ENCODE measurements at regions not wholly inside any gene's neighbourhood (a gene's known extent, or its start where the extent isn't known, plus 50 kb on each side); places are given as distances from the start of the nearest gene placed in this dataset.

DNA sequence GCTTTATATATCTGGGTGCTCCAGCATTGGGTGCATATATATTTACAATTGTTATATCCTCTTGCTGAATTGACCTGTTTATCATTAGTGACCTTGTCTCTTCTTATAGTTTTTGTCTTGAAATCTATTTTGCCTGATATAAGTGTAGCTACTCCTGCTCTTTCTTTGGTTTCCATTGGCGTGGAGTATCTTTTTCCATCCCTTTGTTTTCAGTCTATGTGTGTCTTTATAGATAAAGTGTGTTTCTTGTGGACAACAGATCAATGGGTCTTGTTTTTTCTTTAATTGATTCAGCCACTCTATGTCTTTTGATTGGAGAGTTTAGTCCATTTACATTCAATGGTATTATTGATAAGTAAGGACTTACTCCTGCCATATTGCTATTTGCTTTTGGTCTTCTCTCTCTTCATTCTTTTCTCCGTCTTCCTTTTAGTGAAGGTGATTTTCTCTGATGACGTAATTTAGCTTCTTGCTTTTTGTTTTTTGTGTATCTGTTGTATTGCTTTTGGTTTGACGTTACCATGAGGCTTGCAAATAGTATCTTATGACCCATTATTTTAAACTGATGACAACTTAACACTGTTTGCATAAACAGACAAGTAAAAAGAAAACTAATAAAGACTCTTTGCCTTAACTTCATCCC lies 347.6 kb downstream of the TMEM121 start:
- TF ChIP-seq NANOG (IDR thresholded peaks at IDR 0.05; ENCODE audit: borderline replicate concordance) (no peak), ZNF331 (CRISPR knock-in tag; IDR thresholded peaks at IDR 0.05; ENCODE audit: low read depth) (no peak), CTCF (conservative IDR thresholded peaks at IDR 0.05; ENCODE audit: low read depth in 2 of 2) (no peak), POLR2AphosphoS5 (IDR thresholded peaks at IDR 0.05; ENCODE audit: low read depth) (no peak), ETS1 (IDR thresholded peaks at IDR 0.05) (no peak), EZH2 (IDR thresholded peaks at IDR 0.05; ENCODE audit: low read depth, unreplicated experiment) (no peak), ZNF462 (CRISPR knock-in tag; IDR thresholded peaks at IDR 0.05) (no peak), JUNB (IDR thresholded peaks at IDR 0.05; ENCODE audit: unreplicated experiment) (no peak), STAT1 (IDR thresholded peaks at IDR 0.05; ENCODE audit: unreplicated experiment) (no peak), EZH2phosphoT487 (IDR thresholded peaks at IDR 0.05; ENCODE audit: unreplicated experiment) (no peak), CREB1 (CRISPR knock-in tag; IDR thresholded peaks at IDR 0.05; ENCODE audit: low read depth) (no peak), ZNF114 (CRISPR knock-in tag; IDR thresholded peaks at IDR 0.05) (no peak)
- TF ChIP-seq, protein P1, sequence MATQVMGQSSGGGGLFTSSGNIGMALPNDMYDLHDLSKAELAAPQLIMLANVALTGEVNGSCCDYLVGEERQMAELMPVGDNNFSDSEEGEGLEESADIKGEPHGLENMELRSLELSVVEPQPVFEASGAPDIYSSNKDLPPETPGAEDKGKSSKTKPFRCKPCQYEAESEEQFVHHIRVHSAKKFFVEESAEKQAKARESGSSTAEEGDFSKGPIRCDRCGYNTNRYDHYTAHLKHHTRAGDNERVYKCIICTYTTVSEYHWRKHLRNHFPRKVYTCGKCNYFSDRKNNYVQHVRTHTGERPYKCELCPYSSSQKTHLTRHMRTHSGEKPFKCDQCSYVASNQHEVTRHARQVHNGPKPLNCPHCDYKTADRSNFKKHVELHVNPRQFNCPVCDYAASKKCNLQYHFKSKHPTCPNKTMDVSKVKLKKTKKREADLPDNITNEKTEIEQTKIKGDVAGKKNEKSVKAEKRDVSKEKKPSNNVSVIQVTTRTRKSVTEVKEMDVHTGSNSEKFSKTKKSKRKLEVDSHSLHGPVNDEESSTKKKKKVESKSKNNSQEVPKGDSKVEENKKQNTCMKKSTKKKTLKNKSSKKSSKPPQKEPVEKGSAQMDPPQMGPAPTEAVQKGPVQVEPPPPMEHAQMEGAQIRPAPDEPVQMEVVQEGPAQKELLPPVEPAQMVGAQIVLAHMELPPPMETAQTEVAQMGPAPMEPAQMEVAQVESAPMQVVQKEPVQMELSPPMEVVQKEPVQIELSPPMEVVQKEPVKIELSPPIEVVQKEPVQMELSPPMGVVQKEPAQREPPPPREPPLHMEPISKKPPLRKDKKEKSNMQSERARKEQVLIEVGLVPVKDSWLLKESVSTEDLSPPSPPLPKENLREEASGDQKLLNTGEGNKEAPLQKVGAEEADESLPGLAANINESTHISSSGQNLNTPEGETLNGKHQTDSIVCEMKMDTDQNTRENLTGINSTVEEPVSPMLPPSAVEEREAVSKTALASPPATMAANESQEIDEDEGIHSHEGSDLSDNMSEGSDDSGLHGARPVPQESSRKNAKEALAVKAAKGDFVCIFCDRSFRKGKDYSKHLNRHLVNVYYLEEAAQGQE (IDR thresholded peaks at IDR 0.05; ENCODE audit: unreplicated experiment): no peak
- no peaks in the 10 kb centered on the region for H3K4me1 Mint-ChIP-seq
- Histone ChIP-seq H2AFZ (no peak overlapping the region), H3K27me3 (ENCODE audit: insufficient read depth) (no peaks in the 10 kb centered on the region), H3K9me2 (ENCODE audit: insufficient read depth) (no peaks in the 10 kb centered on the region), H3K36me3 (ENCODE audit: insufficient read depth) (peaks cover 19% of the 10 kb centered on the region), H3F3A (replicated peaks; ENCODE audit: low read depth) (no peaks in the 10 kb centered on the region), H3K79me2 (replicated peaks; ENCODE audit: insufficient read depth) (no peaks in the 10 kb centered on the region), H3K4me2 (no peak overlapping the region), H3K27ac (ENCODE audit: low read depth) (no peak overlapping the region), H4K20me1 (replicated peaks; ENCODE audit: insufficient read depth) (no peaks in the 10 kb centered on the region), H3K4me3 (no peak overlapping the region), H3K4me1 (ENCODE audit: insufficient read depth) (no peaks in the 10 kb centered on the region)
- DNase-seq (ENCODE audit: low spot score) (no peak), ATAC-seq (no peak)
- peaks cover 40% of the 10 kb centered on the region for H3K36me3 Mint-ChIP-seq (ENCODE audit: low read depth)
- peaks cover 98% of the 10 kb centered on the region for H3K9me3 Mint-ChIP-seq
- H3K27ac Mint-ChIP-seq: no peak overlapping the region
- H3K27me3 Mint-ChIP-seq (ENCODE audit: insufficient read depth, low read depth, poor library complexity): peaks cover 13% of the 10 kb centered on the region
- no peak overlapping the region for H3K4me3 Mint-ChIP-seq
